ENCODE measurements at regions not wholly inside any gene's neighbourhood (a gene's known extent, or its start where the extent isn't known, plus 50 kb on each side); places are given as distances from the start of the nearest gene placed in this dataset.

DNA sequence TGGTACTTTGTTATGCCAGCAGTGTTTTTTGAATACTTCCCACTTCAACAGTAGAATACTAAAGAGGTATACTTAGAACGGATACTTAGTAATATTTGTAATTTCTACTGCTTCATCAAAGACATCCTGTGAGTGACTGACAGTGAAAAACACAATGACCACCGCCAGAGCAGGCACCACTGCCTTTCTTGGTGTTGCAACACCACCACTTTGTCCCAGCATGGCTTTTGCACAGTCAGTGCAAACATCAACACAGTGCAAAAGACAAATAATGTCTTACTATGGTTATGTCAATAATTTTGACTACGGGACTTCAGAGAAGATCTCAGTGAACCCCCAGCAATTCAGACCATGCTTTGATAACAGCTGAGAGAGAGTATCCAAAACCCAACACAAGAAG, 220.5 kb downstream of the RBM26 start (continued):
- TF ChIP-seq HMGXB3 (CRISPR knock-in tag; IDR thresholded peaks at IDR 0.05; ENCODE audit: borderline replicate concordance), result no peak
- TF ChIP-seq EHMT2 (IDR thresholded peaks at IDR 0.05; ENCODE audit: borderline replicate concordance, low read depth, low read length), result peak; percentile 53; the same call in 1 of the 2 replicates
- peak; percentile 99 for TF ChIP-seq SALL1 (CRISPR knock-in tag; IDR thresholded peaks at IDR 0.05)
- TF ChIP-seq ATF2 (CRISPR knock-in tag; IDR thresholded peaks at IDR 0.05), result 0 out of 2 replicates have a peak, but pooled peaks have one; percentile 51
- no peak for TF ChIP-seq ZSCAN30 (CRISPR knock-in tag; IDR thresholded peaks at IDR 0.05)
- TF ChIP-seq AGO2 (optimal IDR thresholded peaks at IDR 0.05; ENCODE audit: low read depth, low read length), result no peak
- TF ChIP-seq ZNF256 (CRISPR knock-in tag; conservative IDR thresholded peaks at IDR 0.05), result no peak
- TF ChIP-seq ETS1 (CRISPR knock-in tag; IDR thresholded peaks at IDR 0.05), result no peak
- TF ChIP-seq GABPA (IDR thresholded peaks at IDR 0.05; ENCODE audit: low read depth, low read length), result no peak
- no peak for TF ChIP-seq GABPA (CRISPR knock-in tag; IDR thresholded peaks at IDR 0.05; ENCODE audit: low read depth)
- TF ChIP-seq, protein P1, sequence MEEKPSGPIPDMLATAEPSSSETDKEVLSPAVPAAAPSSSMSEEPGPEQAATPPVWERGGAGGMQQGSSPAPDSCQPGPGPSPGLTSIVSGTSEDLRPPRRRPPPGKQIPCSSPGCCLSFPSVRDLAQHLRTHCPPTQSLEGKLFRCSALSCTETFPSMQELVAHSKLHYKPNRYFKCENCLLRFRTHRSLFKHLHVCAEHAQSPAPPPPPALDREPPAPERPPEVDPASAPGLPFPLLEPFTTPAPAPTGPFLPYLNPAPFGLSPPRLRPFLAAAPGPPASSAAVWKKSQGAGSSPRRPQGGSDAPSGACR (CRISPR knock-in tag; IDR thresholded peaks at IDR 0.05), result no peak
- no peak for TF ChIP-seq ZBTB4 (CRISPR knock-in tag; IDR thresholded peaks at IDR 0.05; ENCODE audit: borderline replicate concordance)
- no peak for TF ChIP-seq ZNF747 (CRISPR knock-in tag; IDR thresholded peaks at IDR 0.05; ENCODE audit: borderline replicate concordance)
- TF ChIP-seq, protein P2, sequence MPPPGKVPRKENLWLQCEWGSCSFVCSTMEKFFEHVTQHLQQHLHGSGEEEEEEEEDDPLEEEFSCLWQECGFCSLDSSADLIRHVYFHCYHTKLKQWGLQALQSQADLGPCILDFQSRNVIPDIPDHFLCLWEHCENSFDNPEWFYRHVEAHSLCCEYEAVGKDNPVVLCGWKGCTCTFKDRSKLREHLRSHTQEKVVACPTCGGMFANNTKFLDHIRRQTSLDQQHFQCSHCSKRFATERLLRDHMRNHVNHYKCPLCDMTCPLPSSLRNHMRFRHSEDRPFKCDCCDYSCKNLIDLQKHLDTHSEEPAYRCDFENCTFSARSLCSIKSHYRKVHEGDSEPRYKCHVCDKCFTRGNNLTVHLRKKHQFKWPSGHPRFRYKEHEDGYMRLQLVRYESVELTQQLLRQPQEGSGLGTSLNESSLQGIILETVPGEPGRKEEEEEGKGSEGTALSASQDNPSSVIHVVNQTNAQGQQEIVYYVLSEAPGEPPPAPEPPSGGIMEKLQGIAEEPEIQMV (CRISPR knock-in tag; IDR thresholded peaks at IDR 0.05; ENCODE audit: low read depth), result no peak
- peak; percentile 62 for TF ChIP-seq HHEX (CRISPR knock-in tag; IDR thresholded peaks at IDR 0.05)
- no peak for TF ChIP-seq ZNF674 (CRISPR knock-in tag; IDR thresholded peaks at IDR 0.05; ENCODE audit: low read depth)
- peak; percentile 68; the same call in 1 of the 2 replicates for TF ChIP-seq TBX2 (CRISPR knock-in tag; IDR thresholded peaks at IDR 0.05; ENCODE audit: borderline replicate concordance)
- TF ChIP-seq ZNF670 (CRISPR knock-in tag; IDR thresholded peaks at IDR 0.05; ENCODE audit: borderline replicate concordance), result peak; percentile 47; the same call in 1 of the 2 replicates
